ENCODE measurements at regions not wholly inside any gene's neighbourhood (a gene's known extent, or its start where the extent isn't known, plus 50 kb on each side); places are given as distances from the start of the nearest gene placed in this dataset.

GRCh38 chr5:54832045-54832444 lies 153.3 kb downstream of the ESM1 start:
- no peak overlapping the region for H3K27ac ChIP-seq (ENCODE audit: low read length)
- no peak overlapping the region for H3K4me3 ChIP-seq (ENCODE audit: low read depth in 1 of 2, low read length in 2 of 2)
- H3K4me1 ChIP-seq (ENCODE audit: control insufficient read depth in 1 of 2, insufficient read depth in 2 of 2, low read length in 2 of 2), result no peaks in the 10 kb centered on the region
- no peaks in the 10 kb centered on the region for H3K36me3 ChIP-seq (ENCODE audit: control insufficient read depth in 1 of 2, insufficient read depth in 2 of 2, low read length in 2 of 2)
- no peaks in the 10 kb centered on the region for H3K9me3 ChIP-seq (ENCODE audit: control insufficient read depth in 1 of 2, low read length in 2 of 2)
- no peaks in the 10 kb centered on the region for H3K27me3 ChIP-seq (ENCODE audit: low read depth, low read length)

GRCh38 chr5:54831233-54831632 lies 154.2 kb downstream of the ESM1 start:
- no peak overlapping the region for H3K4me3 ChIP-seq (ENCODE audit: low read depth in 1 of 2, low read length in 2 of 2)
- no peak overlapping the region for H3K27ac ChIP-seq (ENCODE audit: low read length)
- no peaks in the 10 kb centered on the region for H3K36me3 ChIP-seq (ENCODE audit: control insufficient read depth in 1 of 2, insufficient read depth in 2 of 2, low read length in 2 of 2)
- no peaks in the 10 kb centered on the region for H3K27me3 ChIP-seq (ENCODE audit: low read depth, low read length)
- no peaks in the 10 kb centered on the region for H3K4me1 ChIP-seq (ENCODE audit: control insufficient read depth in 1 of 2, insufficient read depth in 2 of 2, low read length in 2 of 2)
- H3K9me3 ChIP-seq (ENCODE audit: control insufficient read depth in 1 of 2, low read length in 2 of 2), result no peaks in the 10 kb centered on the region

GRCh38 chr5:54829676-54830535 lies 155.5 kb downstream of the ESM1 start:
- no peak overlapping the region for H3K27ac ChIP-seq (ENCODE audit: low read length)
- H3K27me3 ChIP-seq (ENCODE audit: low read depth, low read length), result no peaks in the 10 kb centered on the region
- H3K9me3 ChIP-seq (ENCODE audit: control insufficient read depth in 1 of 2, low read length in 2 of 2), result no peaks in the 10 kb centered on the region
- no peaks in the 10 kb centered on the region for H3K36me3 ChIP-seq (ENCODE audit: control insufficient read depth in 1 of 2, insufficient read depth in 2 of 2, low read length in 2 of 2)
- no peak overlapping the region for H3K4me3 ChIP-seq (ENCODE audit: low read depth in 1 of 2, low read length in 2 of 2)
- no peaks in the 10 kb centered on the region for H3K4me1 ChIP-seq (ENCODE audit: control insufficient read depth in 1 of 2, insufficient read depth in 2 of 2, low read length in 2 of 2)

- Histone ChIP-seq H3K36me3 (ENCODE audit: control insufficient read depth in 1 of 2, insufficient read depth in 2 of 2, low read length in 2 of 2) (no peaks in the 10 kb centered on the region), H3K27me3 (ENCODE audit: low read depth, low read length) (no peaks in the 10 kb centered on the region), H3K27ac (ENCODE audit: low read length) (no peak overlapping the region), H3K4me3 (ENCODE audit: low read depth in 1 of 2, low read length in 2 of 2) (no peak overlapping the region), H3K9me3 (ENCODE audit: control insufficient read depth in 1 of 2, low read length in 2 of 2) (no peaks in the 10 kb centered on the region), H3K4me1 (ENCODE audit: control insufficient read depth in 1 of 2, insufficient read depth in 2 of 2, low read length in 2 of 2) (no peaks in the 10 kb centered on the region)
Measured at GRCh38 chr5:54829102-54829501, 156.3 kb downstream of the ESM1 start.

GRCh38 chr5:54828151-54828550 lies 157.2 kb downstream of the ESM1 start:
- Histone ChIP-seq H3K36me3 (ENCODE audit: control insufficient read depth in 1 of 2, insufficient read depth in 2 of 2, low read length in 2 of 2) (no peaks in the 10 kb centered on the region), H3K27me3 (ENCODE audit: low read depth, low read length) (no peaks in the 10 kb centered on the region), H3K4me3 (ENCODE audit: low read depth in 1 of 2, low read length in 2 of 2) (no peak overlapping the region), H3K27ac (ENCODE audit: low read length) (no peak overlapping the region), H3K9me3 (ENCODE audit: control insufficient read depth in 1 of 2, low read length in 2 of 2) (no peaks in the 10 kb centered on the region), H3K4me1 (ENCODE audit: control insufficient read depth in 1 of 2, insufficient read depth in 2 of 2, low read length in 2 of 2) (no peaks in the 10 kb centered on the region)

GRCh38 chr5:54825005-54825404 lies 160.4 kb downstream of the ESM1 start:
- H3K9me3 ChIP-seq (ENCODE audit: control insufficient read depth in 1 of 2, low read length in 2 of 2), result no peaks in the 10 kb centered on the region
- H3K4me3 ChIP-seq (ENCODE audit: low read depth in 1 of 2, low read length in 2 of 2), result no peak overlapping the region
- H3K27ac ChIP-seq (ENCODE audit: low read length), result no peak overlapping the region
- peaks cover 0 to 7% of the 10 kb centered on the region in 2 donors for H3K4me1 ChIP-seq (ENCODE audit: control insufficient read depth in 1 of 2, insufficient read depth in 2 of 2, low read length in 2 of 2)
- no peaks in the 10 kb centered on the region for H3K27me3 ChIP-seq (ENCODE audit: low read depth, low read length)
- no peaks in the 10 kb centered on the region for H3K36me3 ChIP-seq (ENCODE audit: control insufficient read depth in 1 of 2, insufficient read depth in 2 of 2, low read length in 2 of 2)

GRCh38 chr5:54823006-54823405 lies 162.4 kb downstream of the ESM1 start:
- Histone ChIP-seq H3K9me3 (ENCODE audit: control insufficient read depth in 1 of 2, low read length in 2 of 2) (no peaks in the 10 kb centered on the region), H3K27me3 (ENCODE audit: low read depth, low read length) (no peaks in the 10 kb centered on the region), H3K36me3 (ENCODE audit: control insufficient read depth in 1 of 2, insufficient read depth in 2 of 2, low read length in 2 of 2) (no peaks in the 10 kb centered on the region), H3K27ac (ENCODE audit: low read length) (no peak overlapping the region), H3K4me3 (ENCODE audit: low read depth in 1 of 2, low read length in 2 of 2) (no peak overlapping the region), H3K4me1 (ENCODE audit: control insufficient read depth in 1 of 2, insufficient read depth in 2 of 2, low read length in 2 of 2) (peaks cover 0 to 7% of the 10 kb centered on the region in 2 donors)

- no peak overlapping the region for H3K4me3 ChIP-seq (ENCODE audit: low read depth in 1 of 2, low read length in 2 of 2)
- H3K27ac ChIP-seq (ENCODE audit: low read length), result no peak overlapping the region
- H3K4me1 ChIP-seq (ENCODE audit: control insufficient read depth in 1 of 2, insufficient read depth in 2 of 2, low read length in 2 of 2), result peaks cover 0 to 7% of the 10 kb centered on the region in 2 donors
- no peaks in the 10 kb centered on the region for H3K9me3 ChIP-seq (ENCODE audit: control insufficient read depth in 1 of 2, low read length in 2 of 2)
- no peaks in the 10 kb centered on the region for H3K36me3 ChIP-seq (ENCODE audit: control insufficient read depth in 1 of 2, insufficient read depth in 2 of 2, low read length in 2 of 2)
- no peaks in the 10 kb centered on the region for H3K27me3 ChIP-seq (ENCODE audit: low read depth, low read length)
Measured at GRCh38 chr5:54822324-54822687, 163.1 kb downstream of the ESM1 start.

GRCh38 chr5:54821445-54822323 lies 163.7 kb downstream of the ESM1 start:
- no peak overlapping the region for H3K27ac ChIP-seq (ENCODE audit: low read length)
- no peak overlapping the region for H3K4me3 ChIP-seq (ENCODE audit: low read depth in 1 of 2, low read length in 2 of 2)
- H3K9me3 ChIP-seq (ENCODE audit: control insufficient read depth in 1 of 2, low read length in 2 of 2), result no peaks in the 10 kb centered on the region
- peaks cover 0 to 7% of the 10 kb centered on the region in 2 donors for H3K4me1 ChIP-seq (ENCODE audit: control insufficient read depth in 1 of 2, insufficient read depth in 2 of 2, low read length in 2 of 2)
- H3K27me3 ChIP-seq (ENCODE audit: low read depth, low read length), result no peaks in the 10 kb centered on the region
- H3K36me3 ChIP-seq (ENCODE audit: control insufficient read depth in 1 of 2, insufficient read depth in 2 of 2, low read length in 2 of 2), result no peaks in the 10 kb centered on the region

GRCh38 chr5:54820346-54821134 lies 164.9 kb downstream of the ESM1 start:
- Histone ChIP-seq H3K27ac (ENCODE audit: low read length) (no peak overlapping the region), H3K4me1 (ENCODE audit: control insufficient read depth in 1 of 2, insufficient read depth in 2 of 2, low read length in 2 of 2) (peaks cover 0 to 7% of the 10 kb centered on the region in 2 donors), H3K9me3 (ENCODE audit: control insufficient read depth in 1 of 2, low read length in 2 of 2) (no peaks in the 10 kb centered on the region), H3K4me3 (ENCODE audit: low read depth in 1 of 2, low read length in 2 of 2) (no peak overlapping the region), H3K36me3 (ENCODE audit: control insufficient read depth in 1 of 2, insufficient read depth in 2 of 2, low read length in 2 of 2) (no peaks in the 10 kb centered on the region), H3K27me3 (ENCODE audit: low read depth, low read length) (no peaks in the 10 kb centered on the region)

- H3K27ac ChIP-seq (ENCODE audit: low read length), result no peak overlapping the region
- no peaks in the 10 kb centered on the region for H3K36me3 ChIP-seq (ENCODE audit: control insufficient read depth in 1 of 2, insufficient read depth in 2 of 2, low read length in 2 of 2)
- no peak overlapping the region for H3K4me3 ChIP-seq (ENCODE audit: low read depth in 1 of 2, low read length in 2 of 2)
- H3K27me3 ChIP-seq (ENCODE audit: low read depth, low read length), result no peaks in the 10 kb centered on the region
- H3K4me1 ChIP-seq (ENCODE audit: control insufficient read depth in 1 of 2, insufficient read depth in 2 of 2, low read length in 2 of 2), result no peaks in the 10 kb centered on the region
- no peaks in the 10 kb centered on the region for H3K9me3 ChIP-seq (ENCODE audit: control insufficient read depth in 1 of 2, low read length in 2 of 2)
Measured at GRCh38 chr5:54807421-54807820, 178.0 kb downstream of the ESM1 start.
